OCI-LY1 (cell line): ENCODE measurements at regions not wholly inside any gene's neighbourhood (a gene's known extent, or its start where the extent isn't known, plus 50 kb on each side); places are given as distances from the start of the nearest gene placed in this dataset.

Source experiments
- H2AFZ ChIP-seq: fragments of 200-600 bp; sonication (generic), shearing (Covaris generic); 2 replicates; pipeline ENCODE4 v1.6.0; 2014; ENCODE audit warnings: antibody characterized with exemption, mild to moderate bottlenecking, low read length
- H3F3A ChIP-seq: fragments of 200-600 bp; sonication (generic), shearing (Covaris generic); 2 replicates; pipeline ENCODE4 v1.6.0; 2014; ENCODE audit warnings: mild to moderate bottlenecking, antibody characterized with exemption, low read length, moderate library complexity; ENCODE audit not compliant: insufficient read depth
- H3K27ac ChIP-seq: fragments of 200-600 bp; sonication (generic); 2 replicates; pipeline ENCODE4 v1.5.1; 2014; ENCODE audit warnings: low read length, mixed run types, mild to moderate bottlenecking, low read depth; ENCODE audit not compliant: poor library complexity, severe bottlenecking
- H3K27me3 ChIP-seq: fragments of 200-600 bp; sonication (generic); 2 replicates; pipeline ENCODE4 v1.6.0; 2014; ENCODE audit warnings: antibody characterized with exemption, mild to moderate bottlenecking, low read length, moderate library complexity; ENCODE audit not compliant: insufficient read depth
- H3K36me3 ChIP-seq: fragments of 200-600 bp; sonication (generic); 2 replicates; pipeline ENCODE4 v1.6.1; 2014; ENCODE audit warnings: mild to moderate bottlenecking, antibody characterized with exemption, low read length, moderate library complexity, mixed read lengths; ENCODE audit not compliant: insufficient read depth
- H3K4me1 ChIP-seq: fragments of 200-600 bp; sonication (generic); 2 replicates; pipeline ENCODE4 v1.5.1; 2014; ENCODE audit warnings: mild to moderate bottlenecking, low read length, moderate library complexity; ENCODE audit not compliant: insufficient read depth, severe bottlenecking
- H3K4me2 ChIP-seq: fragments of 200-600 bp; sonication (generic), shearing (Covaris generic); 2 replicates; pipeline ENCODE4 v1.6.1; 2014; ENCODE audit warnings: low read length
- H3K4me3 ChIP-seq: fragments of 200-600 bp; sonication (generic); 2 replicates; pipeline ENCODE4 v1.5.1; 2014; ENCODE audit warnings: low read length, low read depth, mild to moderate bottlenecking, mixed read lengths; ENCODE audit not compliant: poor library complexity, severe bottlenecking
- H3K79me2 ChIP-seq: fragments of 200-600 bp; shearing (Covaris generic); 2 replicates; pipeline ENCODE4 v1.6.1; 2016; ENCODE audit warnings: mixed run types, low read length, mixed read lengths; ENCODE audit not compliant: insufficient read depth
- H3K9ac ChIP-seq: fragments of 200-600 bp; sonication (generic), shearing (Covaris generic); 2 replicates; pipeline ENCODE4 v1.6.1; 2014; ENCODE audit warnings: mild to moderate bottlenecking, low read length, mixed read lengths
- H3K9me2 ChIP-seq: fragments of 200-600 bp; sonication (generic), shearing (Covaris generic); 2 replicates; pipeline ENCODE4 v1.6.1; 2014; ENCODE audit warnings: low read depth, mild to moderate bottlenecking, low read length, mixed read lengths
- H3K9me3 ChIP-seq: fragments of 200-600 bp; shearing (Covaris generic); 2 replicates; pipeline ENCODE4 v1.6.1; 2014; ENCODE audit warnings: low read length, mixed read lengths
- H4K20me1 ChIP-seq: fragments of 200-600 bp; sonication (generic), shearing (Covaris generic); 2 replicates; pipeline ENCODE4 v1.6.0; 2016; ENCODE audit warnings: mild to moderate bottlenecking, low read length; ENCODE audit not compliant: insufficient read depth
- CTCF ChIP-seq: fragments of 200-600 bp; sonication (generic), shearing (Covaris generic); IDR thresholded peaks from 2 replicates; pipeline ENCODE4 v1.5.1; 2017; ENCODE audit warnings: mild to moderate bottlenecking, antibody characterized with exemption, low read length, moderate library complexity, mixed read lengths
- EZH2 ChIP-seq: fragments of 200-600 bp; sonication (generic), shearing (Covaris generic); IDR thresholded peaks from 2 replicates; pipeline ENCODE4 v1.8.0; 2017; ENCODE audit warnings: borderline replicate concordance, mixed run types, mild to moderate bottlenecking, antibody characterized with exemption, low read length, moderate library complexity, mixed read lengths

- no peaks in the 10 kb centered on the region for H3K9me2 ChIP-seq
- TF ChIP-seq EZH2 (no peak), CTCF (no peak)
- no peaks in the 10 kb centered on the region for H3K36me3 ChIP-seq
- H3K27me3 ChIP-seq, result peaks cover 10% of the 10 kb centered on the region; the same call in 1 of the 2 replicates
- H3K9me3 ChIP-seq, result no peaks in the 10 kb centered on the region
- H2AFZ ChIP-seq, result no peak overlapping the region
- no peak overlapping the region for H3K27ac ChIP-seq
- H3K4me2 ChIP-seq, result no peak overlapping the region
- no peak overlapping the region for H3K9ac ChIP-seq
- H3K4me3 ChIP-seq, result no peak overlapping the region
- H4K20me1 ChIP-seq, result no peaks in the 10 kb centered on the region
- no peaks in the 10 kb centered on the region for H3K79me2 ChIP-seq
- no peaks in the 10 kb centered on the region for H3F3A ChIP-seq
- H3K4me1 ChIP-seq, result no peaks in the 10 kb centered on the region
Measured at GRCh38 chr3:194933465-194933864, 247.8 kb downstream of the FAM43A start.

- Histone ChIP-seq H3K4me1 (no peaks in the 10 kb centered on the region), H3K9me2 (no peaks in the 10 kb centered on the region), H3K4me3 (no peak overlapping the region), H2AFZ (no peak overlapping the region), H4K20me1 (no peaks in the 10 kb centered on the region), H3F3A (no peaks in the 10 kb centered on the region), H3K36me3 (no peaks in the 10 kb centered on the region), H3K27me3 (peaks cover 10% of the 10 kb centered on the region; the same call in 1 of the 2 replicates), H3K4me2 (no peak overlapping the region), H3K9me3 (no peaks in the 10 kb centered on the region), H3K79me2 (no peaks in the 10 kb centered on the region), H3K9ac (no peak overlapping the region), H3K27ac (no peak overlapping the region)
- TF ChIP-seq CTCF (no peak), EZH2 (no peak)
Measured at GRCh38 chr3:194935061-194935460, 249.4 kb downstream of the FAM43A start.

- H3K9me2 ChIP-seq, result no peaks in the 10 kb centered on the region
- H3K27me3 ChIP-seq, result peaks cover 10% of the 10 kb centered on the region; the same call in 1 of the 2 replicates
Measured at GRCh38 chr3:194935632-194936470, 250.2 kb downstream of the FAM43A start.

More at GRCh38 chr3:194935632-194936470, 250.2 kb downstream of the FAM43A start:
- Histone ChIP-seq H3K4me1 (no peaks in the 10 kb centered on the region), H3K36me3 (no peaks in the 10 kb centered on the region), H3K27ac (no peak overlapping the region), H3F3A (no peaks in the 10 kb centered on the region), H2AFZ (no peak overlapping the region), H4K20me1 (no peaks in the 10 kb centered on the region), H3K9ac (no peak overlapping the region), H3K4me3 (no peak overlapping the region), H3K79me2 (no peaks in the 10 kb centered on the region), H3K9me3 (no peaks in the 10 kb centered on the region), H3K4me2 (no peak overlapping the region)
- no peak for TF ChIP-seq CTCF
- TF ChIP-seq EZH2, result no peak
